ENCODE measurements at regions not wholly inside any gene's neighbourhood (a gene's known extent, or its start where the extent isn't known, plus 50 kb on each side); places are given as distances from the start of the nearest gene placed in this dataset.

GRCh38 chr2:194090251-194090905 is 1566.6 kb upstream of the SLC39A10 start:
- ChIA-PET CTCF (ENCODE audit: partially characterized antibody) (interaction anchor here (1.1 kb wide), 1 partner anchor 395 kb away, joined by 3 read pairs; no protein-coding TSS in a partner anchor), POLR2A (ENCODE audit: partially characterized antibody) (no interaction called here)
- Histone ChIP-seq H3K56ac (replicated peaks; ENCODE audit: insufficient read length, low read depth, low read length) (no peak overlapping the region), H2BK20ac (ENCODE audit: low read length) (no peak overlapping the region), H4K5ac (ENCODE audit: insufficient read length, low read depth, low read length) (no peak overlapping the region), H3K4me3 (ENCODE audit: extremely low read depth in 1 of 4, insufficient read depth in 2 of 4, low read depth in 3 of 4, low read length in 4 of 4) (no peak overlapping the region), H2BK120ac (replicated peaks; ENCODE audit: low read depth, low read length) (no peak overlapping the region), H3K36me3 (ENCODE audit: control insufficient read depth in 2 of 4, insufficient read depth in 4 of 4, low read length in 3 of 4) (no peaks in the 10 kb centered on the region), H3K27ac (ENCODE audit: low read depth, low read length) (no peak overlapping the region), H4K20me1 (replicated peaks in 1 of 2; ENCODE audit: control insufficient read depth in 1 of 2, insufficient read depth in 2 of 2, low read length in 2 of 2) (no peaks in the 10 kb centered on the region), H3K9me3 (ENCODE audit: insufficient read depth in 2 of 2, low read depth in 1 of 2, low read length in 1 of 2) (peaks cover 0 to 7% of the 10 kb centered on the region in 2 experiments; a peak in 1 of 4 replicates), H4K8ac (ENCODE audit: extremely low read depth, insufficient read depth, low read length) (no peak overlapping the region), H4K91ac (replicated peaks; ENCODE audit: insufficient read length, low read length) (no peak overlapping the region), H3K23me2 (ENCODE audit: low read depth, low read length) (no peaks in the 10 kb centered on the region), H3K18ac (ENCODE audit: extremely low read depth, low read length) (no peak overlapping the region), H2BK15ac (ENCODE audit: low read length) (no peak overlapping the region), H3K14ac (ENCODE audit: insufficient read length) (no peak overlapping the region), H2BK5ac (ENCODE audit: low read depth, low read length) (no peak overlapping the region), H3K9ac (replicated peaks in 1 of 4; ENCODE audit: extremely low read depth in 1 of 4, low read depth in 3 of 4, low read length in 3 of 4) (no peak overlapping the region), H3K23ac (ENCODE audit: insufficient read length) (no peak overlapping the region), H3K4me1 (replicated peaks in 1 of 4; ENCODE audit: control insufficient read depth in 3 of 4, insufficient read depth in 4 of 4, low read length in 3 of 4) (peaks cover 0 to 2% (median 2%) of the 10 kb centered on the region in 4 experiments; a peak in 2 of 7 replicates), H3K4me2 (ENCODE audit: insufficient read depth in 1 of 2, low read depth in 2 of 2, low read length in 2 of 2) (no peak overlapping the region), H2AK5ac (ENCODE audit: low read depth, low read length) (no peak overlapping the region), H3K79me1 (ENCODE audit: low read depth, low read length) (no peaks in the 10 kb centered on the region), H3K27me3 (replicated peaks in 1 of 4; ENCODE audit: control insufficient read depth in 3 of 4, extremely low read depth in 1 of 4, insufficient read depth in 3 of 4, low read length in 3 of 4) (no peaks in the 10 kb centered on the region), H3K79me2 (ENCODE audit: control insufficient read depth in 1 of 2, insufficient read depth in 2 of 2, low read length in 2 of 2) (no peaks in the 10 kb centered on the region), H2AFZ (ENCODE audit: low read length) (no peak overlapping the region), H3K4ac (replicated peaks; ENCODE audit: insufficient read length, low read depth, low read length) (no peak overlapping the region), H2BK12ac (ENCODE audit: low read depth, low read length) (no peak overlapping the region)
- DNase-seq (ENCODE audit: low read depth in 1 of 2, low spot score in 2 of 2) (no peak), FAIRE-seq (no peak)
- TF ChIP-seq KDM1A (IDR thresholded peaks at IDR 0.05; ENCODE audit: borderline replicate concordance, low read length) (no peak), TEAD4 (IDR thresholded peaks at IDR 0.05; ENCODE audit: low read depth, low read length) (no peak), CBX8 (IDR thresholded peaks at IDR 0.05; ENCODE audit: borderline replicate concordance, low read depth, low read length) (no peak), ASH2L (IDR thresholded peaks at IDR 0.05; ENCODE audit: low read length) (no peak), RXRA (IDR thresholded peaks at IDR 0.05; ENCODE audit: insufficient read depth, low read depth, low read length) (no peak), SAP30 (IDR thresholded peaks at IDR 0.05; ENCODE audit: insufficient read depth, insufficient replicate concordance, low read length) (no peak), HDAC6 (IDR thresholded peaks at IDR 0.05; ENCODE audit: low read depth, low read length) (no peak)
- WGBS, 2 experiments (ENCODE audit: extremely low coverage in 1 of 2, insufficient coverage in 1 of 2, insufficient read length in 1 of 2, insufficient replicate concordance in 2 of 2, low coverage in 1 of 2, low lambda C conversion rate in 2 of 2, missing lambda C conversion rate in 1 of 2), result 92% methylated on average over 24 of the region's 32 CpGs; no CpG with 5 or more reads in 1 of the 2 experiments
